ENCODE measurements at regions not wholly inside any gene's neighbourhood (a gene's known extent, or its start where the extent isn't known, plus 50 kb on each side); places are given as distances from the start of the nearest gene placed in this dataset.

- no peak for DNase-seq (ENCODE audit: low spot score)
- in situ Hi-C loops (cut with HindIII; ENCODE audit: low sequenced_read_pairs) = no loop called here
These were observed 569.1 kb downstream of the TBC1D4 start for GRCh38 chr13:74912898-74913297.

GRCh38 chr13:74910415-74910814 lies 571.6 kb downstream of the TBC1D4 start:
- no peak for DNase-seq (ENCODE audit: low spot score)
- in situ Hi-C loops (cut with HindIII; ENCODE audit: low sequenced_read_pairs) = no loop called here

- in situ Hi-C loops (cut with HindIII; ENCODE audit: low sequenced_read_pairs) = no loop called here
- no peak for DNase-seq (ENCODE audit: low spot score)
These were observed 574.2 kb downstream of the TBC1D4 start for GRCh38 chr13:74907788-74908187.

- in situ Hi-C loops (cut with HindIII; ENCODE audit: low sequenced_read_pairs) = no loop called here
- no peak for DNase-seq (ENCODE audit: low spot score)
These were observed 577.4 kb downstream of the TBC1D4 start for GRCh38 chr13:74904556-74904955.

GRCh38 chr13:74895042-74895796 lies 586.8 kb downstream of the TBC1D4 start:
- in situ Hi-C loops (cut with HindIII; ENCODE audit: low sequenced_read_pairs) = no loop called here
- DNase-seq (ENCODE audit: low spot score) = no peak

GRCh38 chr13:74892096-74892495 lies 589.9 kb downstream of the TBC1D4 start:
- in situ Hi-C loops (cut with HindIII; ENCODE audit: low sequenced_read_pairs) = no loop called here
- DNase-seq (ENCODE audit: low spot score) = no peak

GRCh38 chr13:74891610-74892009 lies 590.4 kb downstream of the TBC1D4 start:
- in situ Hi-C loops (cut with HindIII; ENCODE audit: low sequenced_read_pairs) = no loop called here
- DNase-seq (ENCODE audit: low spot score) = no peak

- in situ Hi-C loops (cut with HindIII; ENCODE audit: low sequenced_read_pairs) = no loop called here
- peak; percentile 6 for DNase-seq (ENCODE audit: low spot score)
These were observed 592.6 kb downstream of the TBC1D4 start for GRCh38 chr13:74889321-74889720.

GRCh38 chr13:74886502-74886901 lies 595.5 kb downstream of the TBC1D4 start:
- DNase-seq (ENCODE audit: low spot score) = no peak
- in situ Hi-C loops (cut with HindIII; ENCODE audit: low sequenced_read_pairs) = no loop called here

GRCh38 chr13:74883834-74884233 lies 598.1 kb downstream of the TBC1D4 start:
- in situ Hi-C loops (cut with HindIII; ENCODE audit: low sequenced_read_pairs) = no loop called here
- no peak for DNase-seq (ENCODE audit: low spot score)

- DNase-seq (ENCODE audit: low spot score) = no peak
These were observed 610.4 kb downstream of the TBC1D4 start for GRCh38 chr13:74871369-74872070.

GRCh38 chr13:74870865-74871264 lies 611.1 kb downstream of the TBC1D4 start:
- in situ Hi-C loops (cut with HindIII; ENCODE audit: low sequenced_read_pairs) = no loop called here
- DNase-seq (ENCODE audit: low spot score) = no peak

More at GRCh38 chr13:74871369-74872070, 610.4 kb downstream of the TBC1D4 start:
- in situ Hi-C loops (cut with HindIII; ENCODE audit: low sequenced_read_pairs) = no loop called here

- no peak for DNase-seq (ENCODE audit: low spot score)
- in situ Hi-C loops (cut with HindIII; ENCODE audit: low sequenced_read_pairs) = no loop called here
These were observed 612.1 kb downstream of the TBC1D4 start for GRCh38 chr13:74869846-74870245.

GRCh38 chr13:74868049-74868448 lies 613.9 kb downstream of the TBC1D4 start:
- in situ Hi-C loops (cut with HindIII; ENCODE audit: low sequenced_read_pairs) = no loop called here

GRCh38 chr13:74867460-74867859 lies 614.5 kb downstream of the TBC1D4 start:
- in situ Hi-C loops (cut with HindIII; ENCODE audit: low sequenced_read_pairs) = no loop called here

More at GRCh38 chr13:74868049-74868448, 613.9 kb downstream of the TBC1D4 start:
- DNase-seq (ENCODE audit: low spot score) = no peak

GRCh38 chr13:74866101-74866500 lies 615.9 kb downstream of the TBC1D4 start:
- in situ Hi-C loops (cut with HindIII; ENCODE audit: low sequenced_read_pairs) = no loop called here
- DNase-seq (ENCODE audit: low spot score) = no peak

More at GRCh38 chr13:74867460-74867859, 614.5 kb downstream of the TBC1D4 start:
- DNase-seq (ENCODE audit: low spot score) = no peak

- no peak for DNase-seq (ENCODE audit: low spot score)
- in situ Hi-C loops (cut with HindIII; ENCODE audit: low sequenced_read_pairs) = no loop called here
These were observed 616.3 kb downstream of the TBC1D4 start for GRCh38 chr13:74865656-74866055.

GRCh38 chr13:74860789-74861188 lies 621.2 kb downstream of the TBC1D4 start:
- no peak for DNase-seq (ENCODE audit: low spot score)
- in situ Hi-C loops (cut with HindIII; ENCODE audit: low sequenced_read_pairs) = no loop called here

- no peak for DNase-seq (ENCODE audit: low spot score)
- in situ Hi-C loops (cut with HindIII; ENCODE audit: low sequenced_read_pairs) = no loop called here
These were observed 631.1 kb downstream of the TBC1D4 start for GRCh38 chr13:74850893-74851292.

- no peak for DNase-seq (ENCODE audit: low spot score)
- in situ Hi-C loops (cut with HindIII; ENCODE audit: low sequenced_read_pairs) = no loop called here
These were observed 634.0 kb downstream of the TBC1D4 start for GRCh38 chr13:74847966-74848365.

GRCh38 chr13:74845806-74846205 lies 636.2 kb downstream of the TBC1D4 start:
- in situ Hi-C loops (cut with HindIII; ENCODE audit: low sequenced_read_pairs) = no loop called here
- DNase-seq (ENCODE audit: low spot score) = no peak
